Right cardiac atrium (tissue), 5 donors: ENCODE measurements at regions not wholly inside any gene's neighbourhood (a gene's known extent, or its start where the extent isn't known, plus 50 kb on each side); places are given as distances from the start of the nearest gene placed in this dataset.
"Not testable (repeated sequence)": the region's sequence is repeated elsewhere in the genome, so short reads cannot be mapped to it uniquely, and the experiment has no call there.

Source experiments
- ATAC-seq, 2 donors: fragments of 200-7000 bp; cut with Tn5 transposase; one replicate each; pipeline versions ENCODE4 v1.8.0 to v1.9.1; 2020; ENCODE audit warnings: moderate library complexity in 2 of 2, mild to moderate bottlenecking in 1 of 2
- DNase-seq, 3 donors: peaks; one replicate each; pipeline ENCODE4 v3.0.0-alpha.2; 2020
- H3K27ac ChIP-seq: one replicate; pipeline ENCODE4 v1.5.1; 2013; ENCODE audit warnings: mild to moderate bottlenecking, low read length, control low read depth, moderate library complexity
- H3K27me3 ChIP-seq: one replicate; pipeline ENCODE4 v1.6.1; 2013; ENCODE audit not compliant: control insufficient read depth, insufficient read depth
- H3K4me1 ChIP-seq: one replicate; pipeline ENCODE4 v1.6.1; 2013; ENCODE audit warnings: low read length; ENCODE audit not compliant: control insufficient read depth, insufficient read depth
- H3K4me3 ChIP-seq: one replicate; pipeline ENCODE4 v1.5.1; 2013; ENCODE audit warnings: low read length, control low read depth
- H3K9me3 ChIP-seq: one replicate; pipeline ENCODE4 v1.6.1; 2013; ENCODE audit warnings: low read length; ENCODE audit not compliant: control insufficient read depth
- WGBS: extraction: QIAGEN DNeasy Blood & Tissue Kit; methylation state at CpG from one replicate; pipeline ENCODE4 v1.1.7; 2013; 5-methylcytosine and 5-hydroxymethylcytosine counted together
- intact Hi-C, 4 donors: fragments of 100-400 bp; cut with DNase I; formaldehyde crosslinking; loops; one replicate each; pipeline versions ENCODE4 v1.11.0 to v1.14.0; 2022 to 2023
- donor health status: healthy with polysubstance abuse.
- donor health status: DM: no; HTN: yes; CAD: no.
- donor health status: DM: no; HTN: no; CAD: no.
- donor health status: DM: no; HTN: yes; CAD: no; lungs with severe emphysema.
- donor health status: DM: yes; HTN: yes; CAD: no.

DNA sequence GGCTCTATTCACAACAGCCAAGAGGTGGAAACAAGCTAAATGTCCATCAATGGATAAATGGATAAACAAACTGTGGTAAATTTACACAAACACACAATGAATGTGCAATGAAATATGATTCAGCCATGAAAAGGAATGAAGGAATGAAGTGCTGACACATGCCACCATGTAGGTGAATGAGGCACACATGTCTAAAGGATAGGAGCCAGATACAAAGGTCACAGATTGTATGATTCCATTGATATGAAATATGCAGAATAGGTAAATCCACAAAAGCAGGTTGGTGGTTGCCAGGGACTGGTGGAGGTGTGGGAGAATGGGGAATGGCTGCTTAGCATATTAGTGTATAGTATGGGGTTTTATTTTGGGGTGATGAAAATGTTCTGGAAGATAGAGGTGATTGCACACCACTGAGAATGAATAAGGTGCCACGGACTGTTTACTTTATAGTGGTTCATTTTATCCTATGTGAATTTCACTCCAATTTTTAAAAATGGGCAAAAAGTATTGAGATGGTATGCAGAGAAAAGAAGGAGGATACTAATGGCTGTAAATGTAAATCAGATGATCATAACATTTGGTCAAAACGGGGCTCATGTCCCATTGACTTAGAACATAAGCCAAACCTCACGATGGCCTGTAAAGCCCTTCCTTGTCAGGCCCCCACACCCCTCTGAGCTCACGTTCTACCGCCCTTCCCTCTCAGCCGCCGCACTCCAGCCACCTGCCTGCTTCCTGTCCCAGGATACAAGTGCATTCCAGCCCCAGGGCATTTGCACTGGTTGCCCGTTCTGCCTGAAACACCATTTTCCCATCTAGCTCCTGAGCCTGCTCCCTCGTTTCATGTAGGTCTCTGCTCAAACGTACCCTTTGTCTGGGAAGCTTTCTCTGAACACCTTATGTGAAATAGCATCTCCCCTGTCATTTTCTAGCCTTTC, 165.5 kb downstream of the DDX1 start:
- no peaks in the 10 kb centered on the region for H3K9me3 ChIP-seq
- no peaks in the 10 kb centered on the region for H3K4me1 ChIP-seq
- intact Hi-C loops: no loop called here
- ATAC-seq (no peak), DNase-seq (no peak)
- no peak overlapping the region for H3K27ac ChIP-seq
- no peak overlapping the region for H3K4me3 ChIP-seq
- WGBS: 92% methylated on average over 10 of the region's 10 CpGs
- H3K27me3 ChIP-seq: no peaks in the 10 kb centered on the region

- H3K27me3 ChIP-seq: no peaks in the 10 kb centered on the region
- intact Hi-C loops: no loop called here
- no peak overlapping the region for H3K27ac ChIP-seq
- no peaks in the 10 kb centered on the region for H3K4me1 ChIP-seq
- ATAC-seq: no peak
- H3K4me3 ChIP-seq: no peak overlapping the region
- 97% methylated on average over 8 of the region's 8 CpGs for WGBS
- no peak for DNase-seq
- H3K9me3 ChIP-seq: no peaks in the 10 kb centered on the region
These were observed 166.3 kb downstream of the DDX1 start for GRCh38 chr2:15757820-15758586.

DNA sequence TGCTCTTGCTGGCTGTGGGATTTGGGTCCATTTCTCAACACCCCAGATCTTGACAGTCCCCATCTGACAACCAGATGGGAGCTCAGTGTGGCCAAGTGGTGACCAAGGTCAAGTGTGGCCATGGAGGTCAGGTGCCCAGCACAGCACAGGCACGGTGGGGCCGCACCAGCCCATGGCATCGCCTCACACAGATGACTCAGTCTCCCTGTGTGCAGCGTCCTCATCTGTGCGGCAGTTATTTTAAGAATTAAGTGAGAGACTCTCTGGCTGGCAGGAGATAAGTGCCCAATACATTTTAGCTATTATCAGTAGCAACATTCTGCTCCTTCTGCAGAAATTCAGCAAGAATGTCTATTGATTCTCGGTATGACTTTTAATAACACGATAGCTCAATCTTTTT, 167.2 kb downstream of the DDX1 start:
- ATAC-seq: no peak
- DNase-seq: no peak
- intact Hi-C loops: no loop called here
- Histone ChIP-seq H3K27me3 (no peaks in the 10 kb centered on the region), H3K4me1 (no peaks in the 10 kb centered on the region), H3K9me3 (no peaks in the 10 kb centered on the region), H3K4me3 (no peak overlapping the region), H3K27ac (no peak overlapping the region)
- WGBS: 74% methylated on average over 7 of the region's 7 CpGs

GRCh38 chr2:15759385-15759784, 167.7 kb downstream of the DDX1 start:
- Histone ChIP-seq H3K4me1 (no peaks in the 10 kb centered on the region), H3K27me3 (no peaks in the 10 kb centered on the region), H3K27ac (no peak overlapping the region), H3K4me3 (no peak overlapping the region), H3K9me3 (no peaks in the 10 kb centered on the region)
- 91% methylated on average over 1 of the region's 1 CpG for WGBS
- DNase-seq: no peak
- no peak for ATAC-seq
- intact Hi-C loops: no loop called here

- intact Hi-C loops, H3K27me3 ChIP-seq, H3K4me1 ChIP-seq, ATAC-seq, H3K4me3 ChIP-seq, H3K27ac ChIP-seq, DNase-seq, H3K9me3 ChIP-seq: not testable (repeated sequence)
- WGBS: 61% methylated on average over 4 of the region's 4 CpGs
These were observed 168.1 kb downstream of the DDX1 start for GRCh38 chr2:15759791-15760190.

DNA sequence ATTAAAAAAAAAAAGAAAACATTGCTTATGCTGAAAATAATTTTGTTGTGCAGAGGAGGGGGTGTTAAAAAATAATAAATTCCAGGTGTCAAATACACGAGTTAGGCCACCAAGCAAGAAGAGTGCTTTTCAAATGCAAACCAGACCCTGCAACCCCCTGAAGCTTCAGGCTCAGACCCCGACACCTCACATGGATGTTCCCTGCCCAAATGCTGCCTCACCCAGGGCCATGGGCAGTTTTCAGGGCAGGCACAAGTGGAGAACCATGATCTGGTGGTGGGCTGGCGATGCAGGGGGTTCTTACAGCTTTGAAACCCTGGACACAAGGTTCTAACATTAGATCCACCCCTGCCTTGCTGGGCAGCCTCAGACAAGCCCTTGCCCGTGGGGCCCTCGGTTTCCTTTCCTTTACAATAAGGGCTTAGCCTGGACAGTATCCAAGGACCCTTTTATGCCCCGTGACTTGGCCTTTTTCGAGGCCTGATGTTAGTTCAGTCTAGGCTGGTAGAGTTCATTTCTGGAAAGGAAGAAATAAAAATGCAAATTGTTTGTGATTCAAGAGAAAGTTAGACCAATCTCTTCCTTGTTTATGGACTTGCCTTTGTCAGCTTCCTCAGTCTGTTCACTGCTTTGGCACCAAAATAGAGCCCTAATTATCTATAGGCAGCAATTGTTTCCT, 168.7 kb downstream of the DDX1 start:
- H3K27me3 ChIP-seq: no peaks in the 10 kb centered on the region
- H3K9me3 ChIP-seq: no peaks in the 10 kb centered on the region
- no peak overlapping the region for H3K4me3 ChIP-seq
- no peak for ATAC-seq
- no peak for DNase-seq
- no peak overlapping the region for H3K27ac ChIP-seq
- intact Hi-C loops: no loop called here
- H3K4me1 ChIP-seq: no peaks in the 10 kb centered on the region
- WGBS: 59% methylated on average over 7 of the region's 7 CpGs

- no peaks in the 10 kb centered on the region for H3K4me1 ChIP-seq
- H3K4me3 ChIP-seq: no peak overlapping the region
- ATAC-seq: no peak
- H3K9me3 ChIP-seq: no peaks in the 10 kb centered on the region
- intact Hi-C loops: no loop called here
- whole genome bisulfite sequencing: 64% methylated on average over 6 of the region's 6 CpGs
- H3K27me3 ChIP-seq: no peaks in the 10 kb centered on the region
- DNase-seq: no peak
- H3K27ac ChIP-seq: no peak overlapping the region
These were observed 169.4 kb downstream of the DDX1 start for GRCh38 chr2:15761056-15761455.

GRCh38 chr2:15761910-15762309, 170.2 kb downstream of the DDX1 start:
- no peak overlapping the region for H3K4me3 ChIP-seq
- WGBS: 61% methylated on average over 3 of the region's 3 CpGs
- no peaks in the 10 kb centered on the region for H3K27me3 ChIP-seq
- no peaks in the 10 kb centered on the region for H3K4me1 ChIP-seq
- H3K9me3 ChIP-seq: no peaks in the 10 kb centered on the region
- DNase-seq: no peak
- H3K27ac ChIP-seq: no peak overlapping the region
- ATAC-seq: no peak
- intact Hi-C loops: no loop called here

GRCh38 chr2:15762449-15762848, 170.8 kb downstream of the DDX1 start:
- Histone ChIP-seq H3K27me3 (no peaks in the 10 kb centered on the region), H3K4me1 (no peaks in the 10 kb centered on the region), H3K4me3 (no peak overlapping the region), H3K9me3 (no peaks in the 10 kb centered on the region), H3K27ac (no peak overlapping the region)
- no peak for ATAC-seq
- no peak for DNase-seq
- intact Hi-C loops: no loop called here
- 77% methylated on average over 3 of the region's 3 CpGs for WGBS

DNA sequence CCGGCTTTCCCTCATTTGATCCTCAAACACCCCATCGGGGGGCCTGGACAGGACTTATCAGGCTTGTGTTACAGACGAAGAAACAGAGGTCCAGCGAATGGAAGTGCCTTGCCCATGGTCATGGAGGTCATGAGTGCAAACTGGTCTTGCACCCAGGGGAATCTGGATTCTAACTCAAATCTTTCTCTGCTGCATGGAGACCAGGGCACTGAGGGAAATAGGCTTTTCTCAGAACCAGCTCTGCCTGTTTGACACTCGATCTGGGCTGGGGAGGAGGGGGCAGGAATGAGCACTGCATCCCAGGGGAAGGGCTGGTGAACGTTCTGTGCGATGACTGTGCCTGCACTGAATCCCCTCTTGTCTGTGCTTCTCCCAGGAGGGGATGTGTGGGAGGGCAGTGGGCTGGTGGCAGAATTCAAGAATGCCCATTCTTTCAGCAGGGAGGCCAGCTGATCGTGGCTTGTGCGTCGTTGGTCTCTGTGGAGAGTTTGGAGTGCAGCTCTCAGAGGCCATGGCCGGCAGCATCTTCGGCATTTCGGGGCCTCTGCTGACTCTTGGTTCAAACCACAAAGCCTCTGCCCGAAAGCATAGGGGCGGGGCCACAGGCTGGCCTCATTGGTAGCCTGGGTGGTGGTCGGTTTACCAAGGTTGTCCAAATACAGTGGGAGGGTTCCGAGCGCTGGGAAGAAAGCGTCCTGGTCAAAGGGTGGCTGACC, 171.6 kb downstream of the DDX1 start:
- Histone ChIP-seq H3K4me3 (no peak overlapping the region), H3K9me3 (no peaks in the 10 kb centered on the region), H3K27ac (no peak overlapping the region), H3K4me1 (no peaks in the 10 kb centered on the region), H3K27me3 (no peaks in the 10 kb centered on the region)
- ATAC-seq (no peak), DNase-seq (no peak)
- intact Hi-C loops: no loop called here
- 87% methylated on average over 19 of the region's 19 CpGs for WGBS
